Hepatocyte (in vitro differentiated cells): ENCODE measurements at regions not wholly inside any gene's neighbourhood (a gene's known extent, or its start where the extent isn't known, plus 50 kb on each side); places are given as distances from the start of the nearest gene placed in this dataset.

Experiments
- DNase-seq: peaks from one replicate; pipeline ENCODE4 v3.0.0-alpha.2; 2016; ENCODE audit warnings: low spot score
- H2AFZ ChIP-seq: fragments of 200-600 bp; sonication (generic); 2 replicates; pipeline ENCODE4 v1.6.0; 2016; ENCODE audit warnings: antibody characterized with exemption, mild to moderate bottlenecking
- H3K27ac ChIP-seq: fragments of 200-600 bp; sonication (generic); 2 replicates; pipeline ENCODE4 v1.5.1; 2016; ENCODE audit warnings: mild to moderate bottlenecking
- H3K27me3 ChIP-seq: fragments of 200-600 bp; sonication (generic); 2 replicates; pipeline ENCODE4 v1.6.1; 2016
- H3K36me3 ChIP-seq: fragments of 200-600 bp; sonication (generic); replicated peaks from 2 replicates; pipeline ENCODE4 v1.5.1; 2016; ENCODE audit warnings: low read depth; ENCODE audit not compliant: insufficient read depth
- H3K4me1 ChIP-seq: fragments of 200-600 bp; sonication (generic); 2 replicates; pipeline ENCODE4 v1.5.1; 2016; ENCODE audit warnings: mild to moderate bottlenecking, moderate library complexity; ENCODE audit not compliant: insufficient read depth
- H3K4me2 ChIP-seq: fragments of 200-600 bp; sonication (generic); 2 replicates; pipeline ENCODE4 v1.6.0; 2016
- H3K4me3 ChIP-seq: fragments of 200-600 bp; sonication (generic); 2 replicates; pipeline ENCODE4 v1.5.1; 2016; ENCODE audit warnings: mild to moderate bottlenecking
- H3K79me2 ChIP-seq: fragments of 200-600 bp; sonication (generic); 2 replicates; pipeline ENCODE4 v1.6.0; 2017; ENCODE audit warnings: mild to moderate bottlenecking
- H3K9me2 ChIP-seq: fragments of 200-600 bp; sonication (generic); replicated peaks from 2 replicates; pipeline ENCODE4 v1.6.0; 2017; ENCODE audit warnings: mild to moderate bottlenecking; ENCODE audit not compliant: insufficient read depth
- H3K9me3 ChIP-seq: fragments of 200-600 bp; sonication (generic); 2 replicates; pipeline ENCODE4 v1.5.1; 2016; ENCODE audit warnings: low read depth, mild to moderate bottlenecking
- H4K20me1 ChIP-seq: fragments of 200-600 bp; sonication (generic); 2 replicates; pipeline ENCODE4 v1.6.0; 2016; ENCODE audit warnings: mild to moderate bottlenecking; ENCODE audit not compliant: insufficient read depth, poor library complexity, severe bottlenecking
- CTCF ChIP-seq: fragments of 200-600 bp; sonication (generic); IDR thresholded peaks from 2 replicates; pipeline ENCODE4 v1.5.1; 2016; ENCODE audit warnings: antibody characterized with exemption, mild to moderate bottlenecking; ENCODE audit not compliant: poor library complexity
- EZH2 ChIP-seq: fragments of 200-600 bp; sonication (generic); IDR thresholded peaks from 2 replicates; pipeline ENCODE4 v1.6.1; 2016; ENCODE audit warnings: antibody characterized with exemption, mild to moderate bottlenecking, borderline replicate concordance
- EZH2phosphoT487 ChIP-seq: fragments of 200-600 bp; sonication (generic); IDR thresholded peaks from one replicate; pipeline ENCODE4 v1.6.1; 2018; ENCODE audit warnings: antibody characterized with exemption, mild to moderate bottlenecking, low read depth, moderate library complexity; ENCODE audit not compliant: unreplicated experiment, severe bottlenecking
- WGBS: methylation state at CpG from one replicate; pipeline ENCODE4 v1.1.6; 2016; ENCODE audit warnings: low lambda C conversion rate; ENCODE audit errors: missing lambda C conversion rate; 5-methylcytosine and 5-hydroxymethylcytosine counted together

GRCh38 chr3:74288761-74289160 lies 325.7 kb downstream of the CNTN3 start:
- H3K4me2 ChIP-seq: no peak overlapping the region
- no peak overlapping the region for H3K4me3 ChIP-seq
- H3K27me3 ChIP-seq: no peaks in the 10 kb centered on the region
- TF ChIP-seq EZH2phosphoT487 (no peak), CTCF (no peak), EZH2 (no peak)
- WGBS: 87% methylated on average over 2 of the region's 2 CpGs
- no peak overlapping the region for H3K27ac ChIP-seq
- H3K79me2 ChIP-seq: no peaks in the 10 kb centered on the region
- DNase-seq: no peak
- H3K4me1 ChIP-seq: no peaks in the 10 kb centered on the region
- no peaks in the 10 kb centered on the region for H3K9me2 ChIP-seq
- no peaks in the 10 kb centered on the region for H3K9me3 ChIP-seq
- no peak overlapping the region for H2AFZ ChIP-seq
- no peaks in the 10 kb centered on the region for H4K20me1 ChIP-seq
- H3K36me3 ChIP-seq: no peaks in the 10 kb centered on the region

- H4K20me1 ChIP-seq: no peaks in the 10 kb centered on the region
- DNase-seq: no peak
- no peak overlapping the region for H3K4me3 ChIP-seq
- no peak overlapping the region for H3K4me2 ChIP-seq
- H2AFZ ChIP-seq: no peak overlapping the region
- no peaks in the 10 kb centered on the region for H3K4me1 ChIP-seq
- TF ChIP-seq EZH2phosphoT487 (no peak), CTCF (no peak), EZH2 (no peak)
- no peaks in the 10 kb centered on the region for H3K36me3 ChIP-seq
- H3K27me3 ChIP-seq: no peaks in the 10 kb centered on the region
- 74% methylated on average over 1 of the region's 1 CpG for WGBS
- H3K9me3 ChIP-seq: no peaks in the 10 kb centered on the region
- no peak overlapping the region for H3K27ac ChIP-seq
- no peaks in the 10 kb centered on the region for H3K79me2 ChIP-seq
- H3K9me2 ChIP-seq: no peaks in the 10 kb centered on the region
Observed at GRCh38 chr3:74287557-74287956, 326.9 kb downstream of the CNTN3 start.

GRCh38 chr3:74282202-74282601 lies 332.3 kb downstream of the CNTN3 start:
- no peak overlapping the region for H3K27ac ChIP-seq
- peaks cover 5% of the 10 kb centered on the region for H3K9me3 ChIP-seq
- H3K27me3 ChIP-seq: no peaks in the 10 kb centered on the region
- TF ChIP-seq EZH2phosphoT487: no peak
- no peak for TF ChIP-seq CTCF
- TF ChIP-seq EZH2: no peak
- H3K4me1 ChIP-seq: no peaks in the 10 kb centered on the region
- H4K20me1 ChIP-seq: no peaks in the 10 kb centered on the region
- no peaks in the 10 kb centered on the region for H3K79me2 ChIP-seq
- no peaks in the 10 kb centered on the region for H3K9me2 ChIP-seq
- 89% methylated on average over 1 of the region's 1 CpG for WGBS
- no peak overlapping the region for H2AFZ ChIP-seq
- no peak overlapping the region for H3K4me3 ChIP-seq
- H3K4me2 ChIP-seq: no peak overlapping the region
- H3K36me3 ChIP-seq: no peaks in the 10 kb centered on the region
- no peak for DNase-seq

- DNase-seq: no peak
- TF ChIP-seq CTCF (no peak), EZH2 (no peak), EZH2phosphoT487 (no peak)
- 67% methylated on average over 1 of the region's 1 CpG for WGBS
- Histone ChIP-seq H3K9me2 (no peaks in the 10 kb centered on the region), H3K4me3 (no peak overlapping the region), H3K79me2 (no peaks in the 10 kb centered on the region), H3K27ac (no peak overlapping the region), H4K20me1 (no peaks in the 10 kb centered on the region), H2AFZ (no peak overlapping the region), H3K4me1 (no peaks in the 10 kb centered on the region), H3K4me2 (no peak overlapping the region), H3K27me3 (no peaks in the 10 kb centered on the region), H3K36me3 (no peaks in the 10 kb centered on the region), H3K9me3 (peaks cover 5% of the 10 kb centered on the region)
Observed at GRCh38 chr3:74281705-74282104, 332.8 kb downstream of the CNTN3 start.
